K562 (cell line): ENCODE measurements at regions not wholly inside any gene's neighbourhood (a gene's known extent, or its start where the extent isn't known, plus 50 kb on each side); places are given as distances from the start of the nearest gene placed in this dataset.

Experiments
- E2F8 ChIP-seq: fragments of 450-650 bp; IDR thresholded peaks from 2 replicates; pipeline ENCODE4 v1.7.1; 2018; ENCODE audit warnings: mild to moderate bottlenecking, low read depth; ENCODE audit not compliant: partially characterized antibody
- ESRRA ChIP-seq: fragments of 450-650 bp; IDR thresholded peaks from 2 replicates; pipeline ENCODE4 v1.6.1; 2014; ENCODE audit warnings: low read depth, mild to moderate bottlenecking, moderate library complexity, borderline replicate concordance
- NKRF ChIP-seq: fragments of 450-650 bp; IDR thresholded peaks from 2 replicates; pipeline ENCODE4 v1.6.1; 2016; ENCODE audit warnings: borderline replicate concordance
- PHB ChIP-seq: fragments of 250-450 bp; sonication (Bioruptor Pico); IDR thresholded peaks from 2 replicates; pipeline ENCODE4 v1.5.0; 2021
- POLR2A ChIP-seq: fragments of 450-650 bp; conservative IDR thresholded peaks from 2 replicates; pipeline ENCODE4 v1.6.1; 2016
- SMARCC2 ChIP-seq: fragments of 450-650 bp; IDR thresholded peaks from 2 replicates; pipeline ENCODE4 v1.6.1; 2017; ENCODE audit warnings: antibody characterized with exemption, moderate library complexity, mild to moderate bottlenecking, low read depth
- ZNF316 ChIP-seq: fragments of 450-650 bp; IDR thresholded peaks from 2 replicates; pipeline ENCODE4 v1.6.1; 2016
- TF ChIP-seq, protein P1 (sequence below): sonication (generic); formaldehyde crosslinking; IDR thresholded peaks from 2 replicates; pipeline ENCODE4 v1.9.0; 2022; ENCODE audit warnings: mild to moderate bottlenecking, missing genetic modification reagents
- TF ChIP-seq, protein P2 (sequence below), 3 experiments: IDR thresholded peaks in 2 of 3; conservative IDR thresholded peaks in 1 of 3; 2 replicates each; pipeline ENCODE4 v1.5.1; 2011 to 2012; ENCODE audit warnings: low read length in 3 of 3, mild to moderate bottlenecking in 3 of 3, control low read depth in 2 of 3, improper control_type of control experiment in 1 of 3, inconsistent platforms in 1 of 3, low read depth in 1 of 3, mixed read lengths in 1 of 3, moderate library complexity in 1 of 3; ENCODE audit not compliant: insufficient read depth in 2 of 3

- TF ChIP-seq ZNF316 (no peak), POLR2A (no peak), NKRF (no peak), ESRRA (no peak), PHB (CRISPR knock-in tag) (no peak), SMARCC2 (no peak), E2F8 (no peak)
- TF ChIP-seq, protein P1, sequence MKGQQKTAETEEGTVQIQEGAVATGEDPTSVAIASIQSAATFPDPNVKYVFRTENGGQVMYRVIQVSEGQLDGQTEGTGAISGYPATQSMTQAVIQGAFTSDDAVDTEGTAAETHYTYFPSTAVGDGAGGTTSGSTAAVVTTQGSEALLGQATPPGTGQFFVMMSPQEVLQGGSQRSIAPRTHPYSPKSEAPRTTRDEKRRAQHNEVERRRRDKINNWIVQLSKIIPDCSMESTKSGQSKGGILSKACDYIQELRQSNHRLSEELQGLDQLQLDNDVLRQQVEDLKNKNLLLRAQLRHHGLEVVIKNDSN, result no peak
- TF ChIP-seq, protein P2, sequence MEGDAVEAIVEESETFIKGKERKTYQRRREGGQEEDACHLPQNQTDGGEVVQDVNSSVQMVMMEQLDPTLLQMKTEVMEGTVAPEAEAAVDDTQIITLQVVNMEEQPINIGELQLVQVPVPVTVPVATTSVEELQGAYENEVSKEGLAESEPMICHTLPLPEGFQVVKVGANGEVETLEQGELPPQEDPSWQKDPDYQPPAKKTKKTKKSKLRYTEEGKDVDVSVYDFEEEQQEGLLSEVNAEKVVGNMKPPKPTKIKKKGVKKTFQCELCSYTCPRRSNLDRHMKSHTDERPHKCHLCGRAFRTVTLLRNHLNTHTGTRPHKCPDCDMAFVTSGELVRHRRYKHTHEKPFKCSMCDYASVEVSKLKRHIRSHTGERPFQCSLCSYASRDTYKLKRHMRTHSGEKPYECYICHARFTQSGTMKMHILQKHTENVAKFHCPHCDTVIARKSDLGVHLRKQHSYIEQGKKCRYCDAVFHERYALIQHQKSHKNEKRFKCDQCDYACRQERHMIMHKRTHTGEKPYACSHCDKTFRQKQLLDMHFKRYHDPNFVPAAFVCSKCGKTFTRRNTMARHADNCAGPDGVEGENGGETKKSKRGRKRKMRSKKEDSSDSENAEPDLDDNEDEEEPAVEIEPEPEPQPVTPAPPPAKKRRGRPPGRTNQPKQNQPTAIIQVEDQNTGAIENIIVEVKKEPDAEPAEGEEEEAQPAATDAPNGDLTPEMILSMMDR (IDR thresholded peaks at IDR 0.05 in 2 of 3, conservative IDR thresholded peaks at IDR 0.05 in 1 of 3; ENCODE audit: insufficient read depth in 2 of 3, low read depth in 1 of 3, low read length in 3 of 3), result no peak
These were observed 268.7 kb upstream of the ATP5MC3 start for GRCh38 chr2:175450029-175450760.
